Thymus (tissue), 11 donors: ENCODE measurements at regions not wholly inside any gene's neighbourhood (a gene's known extent, or its start where the extent isn't known, plus 50 kb on each side); places are given as distances from the start of the nearest gene placed in this dataset.

Source experiments
- DNase-seq, 9 donors: peaks; one replicate each; pipeline ENCODE4 v3.0.0-alpha.2; 2013; ENCODE audit warnings: low spot score in 9 of 9, low read depth in 6 of 9, missing footprints in 1 of 9
- H3K27ac ChIP-seq, 2 donors: one replicate each; pipeline ENCODE4 v1.5.1; 2013; ENCODE audit warnings: control low read depth in 1 of 2, low read depth in 1 of 2, low read length in 1 of 2, mild to moderate bottlenecking in 1 of 2, moderate library complexity in 1 of 2
- H3K27me3 ChIP-seq, 2 donors: one replicate each; pipeline ENCODE4 v1.5.1; 2013; ENCODE audit warnings: low read length in 1 of 2; ENCODE audit not compliant: control insufficient read depth in 2 of 2, insufficient read depth in 1 of 2
- H3K36me3 ChIP-seq, 2 donors: one replicate each; pipeline ENCODE4 v1.5.1; 2013; ENCODE audit warnings: low read length in 1 of 2, mild to moderate bottlenecking in 1 of 2, moderate library complexity in 1 of 2; ENCODE audit not compliant: control insufficient read depth in 2 of 2, insufficient read depth in 2 of 2
- H3K4me1 ChIP-seq, 2 donors: one replicate each; pipeline ENCODE4 v1.5.1; 2013; ENCODE audit warnings: low read length in 2 of 2; ENCODE audit not compliant: control insufficient read depth in 2 of 2, insufficient read depth in 2 of 2
- H3K4me3 ChIP-seq, 2 donors: one replicate each; pipeline ENCODE4 v1.5.1; 2013; ENCODE audit warnings: low read length in 2 of 2, control low read depth in 1 of 2, mild to moderate bottlenecking in 1 of 2
- H3K9me3 ChIP-seq, 2 donors: one replicate each; pipeline ENCODE4 v1.5.1; 2013; ENCODE audit warnings: low read length in 1 of 2, mild to moderate bottlenecking in 1 of 2; ENCODE audit not compliant: control insufficient read depth in 2 of 2, insufficient read depth in 1 of 2
- WGBS: extraction: QIAGEN DNeasy Blood & Tissue Kit; methylation state at CpG from one replicate; pipeline ENCODE4 v1.1.7; 2013; 5-methylcytosine and 5-hydroxymethylcytosine counted together
- donor health status: healthy.

GRCh38 chr6:15080895-15081294 is 165.0 kb upstream of the JARID2 start:
- Histone ChIP-seq H3K9me3 (no peaks in the 10 kb centered on the region), H3K27me3 (no peaks in the 10 kb centered on the region), H3K36me3 (no peaks in the 10 kb centered on the region), H3K27ac (no peak overlapping the region), H3K4me3 (no peak overlapping the region), H3K4me1 (peaks cover 0 to 18% of the 10 kb centered on the region in 2 donors)
- 100% methylated on average over 1 of the region's 1 CpG for WGBS
- no peak for DNase-seq

- H3K4me1 ChIP-seq, result peaks cover 0 to 18% of the 10 kb centered on the region in 2 donors
- H3K27me3 ChIP-seq, result no peaks in the 10 kb centered on the region
- H3K9me3 ChIP-seq, result no peaks in the 10 kb centered on the region
- 96% methylated on average over 2 of the region's 2 CpGs for WGBS
- no peak overlapping the region for H3K27ac ChIP-seq
- no peak for DNase-seq
- H3K4me3 ChIP-seq, result no peak overlapping the region
- no peaks in the 10 kb centered on the region for H3K36me3 ChIP-seq
Measured at GRCh38 chr6:15081447-15081846, 164.4 kb upstream of the JARID2 start.

- Histone ChIP-seq H3K4me1 (peaks cover 0 to 9% of the 10 kb centered on the region in 2 donors), H3K27ac (no peak overlapping the region)
- WGBS, result 92% methylated on average over 8 of the region's 8 CpGs
Measured at GRCh38 chr6:15082708-15083107, 163.2 kb upstream of the JARID2 start.

GRCh38 chr6:15086348-15087158 is 159.3 kb upstream of the JARID2 start:
- H3K36me3 ChIP-seq, result no peaks in the 10 kb centered on the region
- H3K4me3 ChIP-seq, result no peak overlapping the region
- H3K27ac ChIP-seq, result no peak overlapping the region
- DNase-seq, result no peak
- H3K27me3 ChIP-seq, result no peaks in the 10 kb centered on the region
- 91% methylated on average over 12 of the region's 12 CpGs for WGBS
- no peaks in the 10 kb centered on the region for H3K9me3 ChIP-seq
- H3K4me1 ChIP-seq, result peaks cover 0 to 12% of the 10 kb centered on the region in 2 donors

More at GRCh38 chr6:15082708-15083107, 163.2 kb upstream of the JARID2 start:
- Histone ChIP-seq H3K27me3 (no peaks in the 10 kb centered on the region), H3K9me3 (no peaks in the 10 kb centered on the region), H3K36me3 (no peaks in the 10 kb centered on the region), H3K4me3 (no peak overlapping the region)
- DNase-seq, result no peak

GRCh38 chr6:15087186-15087589 is 158.7 kb upstream of the JARID2 start:
- WGBS, result 93% methylated on average over 5 of the region's 5 CpGs
- H3K9me3 ChIP-seq, result no peaks in the 10 kb centered on the region
- peaks cover 0 to 12% of the 10 kb centered on the region in 2 donors for H3K4me1 ChIP-seq
- DNase-seq, result no peak
- no peaks in the 10 kb centered on the region for H3K36me3 ChIP-seq
- no peak overlapping the region for H3K4me3 ChIP-seq
- no peak overlapping the region for H3K27ac ChIP-seq
- H3K27me3 ChIP-seq, result no peaks in the 10 kb centered on the region

GRCh38 chr6:15088904-15089568 is 156.8 kb upstream of the JARID2 start:
- DNase-seq, result no peak
- Histone ChIP-seq H3K4me1 (peaks cover 0 to 12% of the 10 kb centered on the region in 2 donors), H3K9me3 (no peaks in the 10 kb centered on the region), H3K27me3 (no peaks in the 10 kb centered on the region), H3K36me3 (no peaks in the 10 kb centered on the region), H3K4me3 (no peak overlapping the region), H3K27ac (no peak overlapping the region)
- 77% methylated on average over 7 of the region's 7 CpGs for WGBS

GRCh38 chr6:15089569-15090144 is 156.2 kb upstream of the JARID2 start:
- Histone ChIP-seq H3K9me3 (no peaks in the 10 kb centered on the region), H3K36me3 (no peaks in the 10 kb centered on the region), H3K27me3 (no peaks in the 10 kb centered on the region), H3K4me3 (no peak overlapping the region), H3K27ac (no peak overlapping the region), H3K4me1 (peaks cover 0 to 12% of the 10 kb centered on the region in 2 donors)
- no peak for DNase-seq
- 87% methylated on average over 10 of the region's 10 CpGs for WGBS

GRCh38 chr6:15090145-15090579 is 155.7 kb upstream of the JARID2 start:
- Histone ChIP-seq H3K4me1 (peaks cover 0 to 12% of the 10 kb centered on the region in 2 donors), H3K27ac (no peak overlapping the region), H3K9me3 (no peaks in the 10 kb centered on the region), H3K36me3 (no peaks in the 10 kb centered on the region), H3K27me3 (no peaks in the 10 kb centered on the region), H3K4me3 (no peak overlapping the region)
- DNase-seq, result no peak
- WGBS, result 82% methylated on average over 7 of the region's 7 CpGs

- H3K9me3 ChIP-seq, result no peaks in the 10 kb centered on the region
- no peak overlapping the region for H3K4me3 ChIP-seq
- 99% methylated on average over 9 of the region's 9 CpGs for WGBS
- DNase-seq, result no peak
- no peaks in the 10 kb centered on the region for H3K36me3 ChIP-seq
- peaks cover 0 to 12% of the 10 kb centered on the region in 2 donors for H3K4me1 ChIP-seq
- H3K27ac ChIP-seq, result no peak overlapping the region
- H3K27me3 ChIP-seq, result no peaks in the 10 kb centered on the region
Measured at GRCh38 chr6:15090745-15091384, 155.0 kb upstream of the JARID2 start.
